Iris pigment epithelial cell (primary cell): ENCODE measurements at regions not wholly inside any gene's neighbourhood (a gene's known extent, or its start where the extent isn't known, plus 50 kb on each side); places are given as distances from the start of the nearest gene placed in this dataset.
"Not testable (repeated sequence)": the region's sequence is repeated elsewhere in the genome, so short reads cannot be mapped to it uniquely, and the experiment has no call there.

ENCODE experiments used
- DNase-seq: peaks from one replicate; pipeline ENCODE4 v3.0.0-alpha.2; 2011; ENCODE audit warnings: low read depth

DNA sequence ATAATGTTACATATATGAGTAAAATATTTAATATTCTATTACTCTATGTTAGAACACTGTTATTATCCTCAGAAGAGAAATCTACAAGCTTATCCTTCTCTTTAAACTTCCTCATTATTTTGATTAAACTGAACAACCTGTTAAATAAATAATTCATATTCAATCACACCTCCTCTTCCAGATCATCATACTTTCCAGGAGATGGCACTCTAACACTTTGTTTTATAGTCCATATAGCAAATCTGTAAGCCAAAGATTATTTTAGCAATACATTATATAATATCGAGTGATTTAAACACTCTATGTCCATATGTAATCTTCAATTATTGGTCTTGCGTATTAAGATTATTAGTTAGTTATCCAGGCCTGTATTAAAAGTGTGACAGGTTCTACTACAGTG is 694.1 kb downstream of the ANKRD7 start:
- peak; percentile 10 for DNase-seq

DNA sequence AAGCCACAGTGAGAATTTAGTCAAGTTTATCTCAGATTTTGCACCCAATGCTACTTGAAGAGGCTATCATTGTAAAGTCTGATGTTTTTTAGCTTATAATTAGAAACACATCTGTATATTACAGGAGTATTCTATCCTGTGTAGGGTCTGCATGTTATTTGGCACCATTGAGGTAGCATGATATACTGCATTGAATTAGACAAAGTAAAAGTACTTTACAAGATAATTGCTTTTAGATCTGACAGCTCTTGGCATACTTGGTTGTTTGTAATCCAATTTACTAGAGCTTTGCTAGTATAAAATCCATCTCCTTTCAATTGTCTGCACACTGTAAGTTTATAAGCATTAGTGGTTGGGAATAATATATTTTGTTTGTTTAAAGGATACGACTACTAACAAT is 714.3 kb downstream of the ANKRD7 start:
- DNase-seq = no peak

DNA sequence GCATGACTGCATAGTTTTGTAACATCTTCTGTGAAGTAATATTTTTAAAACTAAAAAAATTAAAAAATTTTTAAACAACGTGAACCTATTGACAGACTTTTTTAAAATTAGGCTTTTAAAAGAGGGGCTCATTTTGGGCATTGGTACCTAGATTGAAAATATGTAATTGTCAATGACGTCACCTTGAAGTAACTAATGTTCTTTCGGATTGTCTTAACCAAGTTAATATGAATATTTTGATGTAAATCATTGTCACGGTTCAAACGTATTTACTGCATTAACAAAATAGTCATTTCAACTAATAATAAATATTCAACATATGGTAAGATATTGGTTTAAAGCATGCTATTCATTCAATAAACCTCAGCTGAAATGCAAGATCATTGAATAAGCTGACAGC is 719.8 kb downstream of the ANKRD7 start:
- DNase-seq = no peak

DNA sequence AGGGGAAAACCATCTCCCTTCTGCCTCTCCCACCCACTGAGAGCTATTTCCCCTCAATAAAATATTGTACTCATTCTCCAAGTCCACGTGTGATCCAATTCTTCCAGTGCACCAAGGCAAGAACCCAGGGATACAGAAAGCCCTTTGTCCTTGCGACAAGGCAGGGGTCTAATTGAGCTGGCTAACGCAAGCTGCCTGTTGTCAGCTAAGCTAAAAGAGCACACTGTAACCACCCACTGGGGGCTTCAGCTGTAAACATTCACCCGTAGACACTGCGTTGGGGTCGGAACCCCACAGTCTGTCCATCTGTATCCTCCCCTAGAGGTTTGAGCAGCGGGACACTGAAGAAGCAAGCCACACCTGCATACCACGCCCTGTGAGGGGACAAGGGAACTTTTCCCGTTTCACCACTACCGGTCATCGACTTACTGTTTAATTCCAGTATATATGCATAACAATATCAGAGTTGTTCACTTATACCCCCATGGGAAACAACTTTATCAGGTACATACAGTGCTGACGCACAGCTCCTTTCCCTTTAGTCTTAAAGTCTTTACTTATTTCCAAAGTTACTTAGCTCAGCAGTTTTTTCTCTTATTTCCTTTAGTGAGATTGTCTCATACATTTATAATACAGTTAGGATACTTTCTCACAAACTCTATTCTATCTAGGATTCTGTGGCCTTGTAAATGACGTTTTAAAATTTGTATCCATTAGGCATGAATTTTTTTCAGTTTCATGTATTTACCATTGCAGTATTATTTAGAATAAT is 721.6 kb downstream of the ANKRD7 start:
- no peak for DNase-seq

- no peak for DNase-seq
Measured at GRCh38 chr7:118948508-118948907, 724.0 kb downstream of the ANKRD7 start.

GRCh38 chr7:118949031-118949430 is 724.5 kb downstream of the ANKRD7 start:
- peak; percentile 11 for DNase-seq

GRCh38 chr7:118956285-118956684 is 731.8 kb downstream of the ANKRD7 start:
- DNase-seq = not testable (repeated sequence)

- DNase-seq = no peak
Measured at GRCh38 chr7:118969370-118969769, 744.9 kb downstream of the ANKRD7 start.

GRCh38 chr7:118971706-118972105 is 747.2 kb downstream of the ANKRD7 start:
- no peak for DNase-seq

DNA sequence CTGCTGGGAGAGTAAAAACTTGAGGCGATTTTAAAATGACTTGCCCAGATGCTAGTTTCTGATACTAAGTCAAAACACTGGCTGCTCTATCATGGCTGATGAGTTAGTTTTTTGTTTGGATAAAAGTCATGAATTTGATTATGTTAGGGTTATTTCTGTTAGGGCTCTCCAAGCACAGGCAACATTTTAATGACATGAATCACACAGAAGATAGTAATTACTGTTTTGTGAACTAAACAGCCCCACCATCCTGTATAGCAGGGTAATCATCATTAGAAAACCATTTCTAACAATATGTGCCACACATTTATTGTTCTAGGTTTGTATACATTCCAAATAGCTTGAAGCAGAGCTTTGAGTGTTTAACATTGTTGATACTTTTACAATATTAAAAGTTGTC is 750.3 kb downstream of the ANKRD7 start:
- DNase-seq = no peak

DNA sequence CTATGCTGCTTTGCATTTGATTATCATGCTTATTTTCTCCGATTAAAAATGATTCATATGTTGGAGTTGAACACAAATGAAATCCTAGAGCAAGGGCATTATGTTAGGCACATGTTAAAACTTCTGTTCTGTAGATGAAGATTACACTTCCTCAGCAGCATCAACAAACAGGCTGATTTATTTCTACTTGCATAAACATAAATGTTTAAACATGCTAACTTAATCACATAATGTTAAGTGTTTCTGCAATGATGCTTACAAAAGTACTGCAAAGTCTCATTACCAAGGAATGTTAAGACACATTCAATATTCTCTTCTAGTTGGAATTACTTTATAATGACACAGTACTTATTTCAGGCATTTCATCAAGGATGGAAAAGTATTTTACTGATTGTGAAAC is 770.8 kb downstream of the ANKRD7 start:
- DNase-seq = no peak

DNA sequence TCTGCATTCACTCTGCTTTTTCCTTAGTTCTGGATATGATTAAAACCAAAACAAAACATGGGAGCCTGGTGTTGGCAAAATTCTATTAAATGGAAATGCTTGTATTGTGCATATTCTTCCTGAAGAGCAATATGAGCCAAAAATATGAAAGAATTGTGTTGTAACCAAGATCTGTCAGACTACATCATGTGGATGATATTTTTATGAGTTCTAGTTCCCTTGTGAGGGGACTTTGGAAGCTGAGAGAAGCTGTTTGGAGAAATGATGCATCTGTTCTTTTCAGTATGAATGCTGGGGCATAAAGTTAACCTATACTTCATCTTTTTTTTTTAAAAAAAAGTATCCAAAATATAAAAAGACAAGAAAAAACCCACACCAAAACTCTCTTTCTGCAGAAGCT is 782.7 kb downstream of the ANKRD7 start:
- no peak for DNase-seq

- DNase-seq = no peak
Measured at GRCh38 chr7:119010635-119011034, 786.1 kb downstream of the ANKRD7 start.

DNA sequence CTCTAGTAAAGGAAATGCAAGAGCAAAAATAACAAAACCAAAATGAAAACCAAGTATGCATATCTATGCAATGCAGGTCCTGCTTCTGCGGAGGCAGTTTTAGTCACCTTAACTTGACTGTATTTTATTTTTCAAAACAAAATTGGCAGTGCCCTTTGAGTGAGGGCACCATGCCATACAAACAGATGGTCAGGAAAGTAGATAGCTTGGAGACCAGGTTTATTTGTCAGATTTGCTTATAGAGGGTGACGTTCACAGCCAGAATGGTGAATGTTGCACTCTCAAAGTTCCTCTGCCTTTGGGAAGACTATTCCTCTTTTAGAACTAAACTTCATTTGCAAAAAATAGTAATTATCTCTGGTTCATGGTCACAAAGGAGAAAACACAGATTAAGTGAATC is 801.9 kb downstream of the ANKRD7 start:
- no peak for DNase-seq

GRCh38 chr7:119028736-119029135 is 804.2 kb downstream of the ANKRD7 start:
- no peak for DNase-seq

- not testable (repeated sequence) for DNase-seq
Measured at GRCh38 chr7:119032136-119032535, 807.6 kb downstream of the ANKRD7 start.

- DNase-seq = no peak
Measured at GRCh38 chr7:119033641-119034040, 809.1 kb downstream of the ANKRD7 start.

GRCh38 chr7:119037941-119038340 is 813.4 kb downstream of the ANKRD7 start:
- no peak for DNase-seq

DNA sequence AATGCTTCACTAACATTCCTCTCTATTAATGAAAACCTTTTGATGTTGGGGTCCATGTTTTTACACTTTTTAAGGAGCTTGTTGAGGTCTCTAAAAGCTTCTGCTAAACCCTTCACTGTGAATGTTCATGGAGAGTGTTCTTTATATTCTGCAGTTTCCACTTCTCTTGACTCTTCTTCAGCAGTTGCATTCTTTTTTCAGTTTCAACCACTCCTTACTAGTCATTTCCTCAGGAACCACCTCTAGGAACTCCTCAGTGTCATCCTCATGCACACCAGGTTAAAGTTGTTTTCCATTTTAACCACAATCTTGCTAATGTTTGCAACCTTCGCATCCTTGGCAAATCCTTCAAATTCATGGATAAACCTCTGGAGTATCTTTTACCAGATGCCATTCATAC is 821.6 kb downstream of the ANKRD7 start:
- no peak for DNase-seq

DNA sequence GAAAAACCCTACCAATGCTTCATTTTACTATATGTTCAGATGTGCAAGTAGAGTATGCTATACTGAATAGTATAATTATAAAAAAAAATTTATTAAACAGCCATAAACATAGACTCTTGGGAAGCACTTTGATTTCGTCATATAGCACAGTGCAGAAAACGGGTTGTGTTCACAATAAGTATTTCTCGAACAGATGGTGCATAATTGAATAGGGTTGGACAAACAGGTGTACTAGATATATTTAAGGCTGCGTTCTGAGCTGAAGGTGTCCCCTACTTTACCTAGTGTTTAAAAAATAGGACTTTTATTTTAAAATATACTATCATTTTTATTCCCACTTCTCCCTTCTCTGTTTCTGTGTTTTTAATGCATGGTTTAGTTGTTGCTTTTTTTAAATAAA is 841.5 kb downstream of the ANKRD7 start:
- DNase-seq = no peak

DNA sequence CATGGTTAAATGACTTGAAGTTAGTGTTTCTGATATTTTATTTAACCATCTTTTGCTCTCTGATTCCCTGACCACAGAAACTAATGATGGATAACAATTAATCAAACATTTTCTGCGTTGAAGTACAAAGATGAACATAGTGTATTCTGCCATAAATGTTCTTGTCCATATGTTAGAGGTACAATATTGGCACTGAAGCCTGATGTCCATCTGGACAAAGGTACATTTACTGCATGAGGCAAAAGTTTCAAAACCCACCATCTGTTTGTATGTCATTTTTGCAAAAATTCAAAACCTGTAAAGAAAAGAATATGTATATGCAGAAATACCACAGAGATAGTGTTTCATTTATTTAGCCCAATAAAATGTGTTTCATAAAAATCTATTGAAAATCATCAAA is 861.5 kb downstream of the ANKRD7 start:
- no peak for DNase-seq

DNA sequence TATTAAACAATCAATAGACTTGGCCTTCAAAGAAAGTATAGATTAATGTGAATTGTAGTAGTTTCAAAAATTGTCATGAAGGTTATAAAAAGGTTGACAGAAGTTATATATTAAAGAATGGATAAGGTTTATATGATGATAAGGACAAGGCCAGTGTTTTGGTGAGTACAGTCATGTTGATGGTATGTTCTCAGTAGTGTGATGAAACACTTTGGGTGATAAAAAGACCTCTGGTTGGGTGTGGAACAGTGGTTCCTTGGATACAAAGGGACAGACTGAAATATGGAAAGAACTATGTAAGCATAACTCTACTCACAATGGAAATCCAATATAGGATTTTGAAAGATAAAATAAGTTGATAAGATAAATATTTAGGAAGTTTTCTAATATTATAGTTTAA is 866.3 kb downstream of the ANKRD7 start:
- DNase-seq = peak; percentile 12

DNA sequence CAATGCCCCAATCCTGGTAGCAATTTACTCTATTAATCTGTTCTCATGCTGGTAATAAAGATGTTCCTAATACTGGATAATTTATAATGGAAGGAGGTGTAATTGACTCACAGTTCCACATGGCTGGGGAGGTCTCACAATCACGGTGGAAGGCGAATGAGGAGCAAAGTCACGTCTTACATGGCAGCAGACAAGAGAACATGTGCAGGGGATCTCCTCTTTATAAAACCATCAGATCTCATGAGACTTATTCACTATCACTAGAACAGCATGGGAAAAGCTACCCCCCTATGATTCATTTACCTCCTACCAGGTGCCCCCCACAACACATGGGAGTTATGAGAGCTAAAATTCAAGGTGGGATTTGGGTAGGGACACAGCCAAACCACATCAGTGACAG is 872.2 kb downstream of the ANKRD7 start:
- no peak for DNase-seq

DNA sequence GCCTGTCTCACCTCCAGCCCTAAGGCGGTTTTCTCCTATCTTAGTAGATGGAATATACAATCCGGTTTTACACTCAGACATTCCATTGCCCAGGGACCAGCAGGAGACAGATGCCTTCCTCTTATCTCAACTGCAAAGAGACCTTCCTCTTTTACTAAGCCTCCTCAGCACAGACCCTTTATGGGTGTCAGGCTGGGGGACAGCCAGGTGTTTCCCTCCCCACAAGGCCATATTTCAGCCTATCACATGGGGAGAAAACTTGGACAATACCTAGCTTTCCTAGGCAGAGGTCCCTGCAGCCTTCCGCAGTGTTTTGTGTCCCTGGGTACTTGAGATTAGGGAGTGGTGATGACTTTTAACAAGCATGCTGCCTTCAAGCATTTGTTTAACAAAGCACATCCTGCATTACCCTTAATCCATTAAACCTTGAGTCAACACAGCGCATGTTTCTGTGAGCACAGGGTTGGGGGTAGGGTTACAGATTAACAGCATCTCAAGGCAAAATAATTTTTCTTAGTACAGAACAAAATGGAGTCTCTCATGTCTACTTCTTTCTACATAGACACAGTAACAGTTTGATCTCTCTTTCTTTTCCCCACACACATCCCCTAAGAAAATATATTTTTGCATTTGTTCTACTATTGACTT is 876.2 kb downstream of the ANKRD7 start:
- DNase-seq = not testable (repeated sequence)
